HepG2 (cell line): ENCODE measurements at regions not wholly inside any gene's neighbourhood (a gene's known extent, or its start where the extent isn't known, plus 50 kb on each side); places are given as distances from the start of the nearest gene placed in this dataset.

Experiments
- ATAC-seq: fragments of 200-7000 bp; cut with Tn5 transposase; 3 replicates; pipeline ENCODE4 v1.9.1; 2020; ENCODE audit warnings: mild to moderate bottlenecking, moderate library complexity
- BruUV-seq: library from RNA; stranded (reverse); fragments of 400-500 nt; replicated peaks from 2 replicates; lab custom pipeline; 2021; lab: Mats Ljungman, UMichigan
- CTCF ChIA-PET: fragments of 300-600 bp; formaldehyde crosslinking; extraction: SDS; loops from one replicate; lab custom pipeline; 2021; ENCODE audit warnings: low total read pairs, inconsistent platforms, low intra/inter-chr PET ratio; lab: Yijun Ruan, JAX
- POLR2A ChIA-PET: fragments of 350-600 bp; sonication (Branson Sonifier 250); formaldehyde crosslinking; loops from one replicate; lab custom pipeline; 2020; ENCODE audit warnings: antibody characterized with exemption, inconsistent platforms; lab: Yijun Ruan, JAX
- DNase-seq: peaks from one replicate; pipeline ENCODE4 v3.0.0-alpha.2; 2015; ENCODE audit warnings: low spot score
- FAIRE-seq: peaks from 3 replicates; lab custom pipeline; 2011; peaks lifted over from hg19 to GRCh38; lab: Jason Lieb, UNC
- H2AFZ ChIP-seq: one replicate; pipeline ENCODE4 v1.6.1; 2011; ENCODE audit warnings: low read length, inconsistent platforms
- H3K27ac ChIP-seq: fragments of 300-600 bp; 3 replicates; pipeline ENCODE4 v1.8.0; 2011; ENCODE audit warnings: mixed run types, mild to moderate bottlenecking, mixed read lengths, low read length, inconsistent platforms; ENCODE audit not compliant: insufficient read depth; ENCODE audit errors: extremely low read length
- H3K27me3 ChIP-seq, 2 experiments: fragments of 200-600 bp in 1 of 2; 2 replicates in 1 of 2; 3 replicates in 1 of 2; pipeline versions ENCODE4 v1.6.0 to v1.8.0; 2011; ENCODE audit warnings: low read length in 2 of 2, mild to moderate bottlenecking in 2 of 2, moderate library complexity in 2 of 2, inconsistent platforms in 1 of 2; ENCODE audit not compliant: insufficient read depth in 2 of 2, control insufficient read depth in 1 of 2
- H3K36me3 ChIP-seq, 2 experiments: fragments of 200-600 bp in 1 of 2; replicated peaks in 1 of 2; 2 replicates in 1 of 2; 3 replicates in 1 of 2; pipeline versions ENCODE4 v1.5.1 to v1.8.0; 2011; ENCODE audit warnings: low read length in 2 of 2, inconsistent platforms in 1 of 2; ENCODE audit not compliant: insufficient read depth in 2 of 2, control insufficient read depth in 1 of 2
- H3K4me1 ChIP-seq: 2 replicates; pipeline ENCODE4 v1.5.1; 2012; ENCODE audit warnings: low read length, inconsistent platforms; ENCODE audit not compliant: insufficient read depth
- H3K4me2 ChIP-seq: 2 replicates; pipeline ENCODE4 v1.6.0; 2011; ENCODE audit warnings: low read depth, low read length, inconsistent platforms
- H3K4me3 ChIP-seq, 3 experiments: fragments of 200-600 bp in 1 of 3; sonication (generic), shearing (Covaris generic) in 1 of 3; replicated peaks in 1 of 3; 2 replicates each; pipeline ENCODE4 v1.5.1; 2011 to 2016; ENCODE audit warnings: low read length in 3 of 3, inconsistent platforms in 2 of 3, low read depth in 2 of 3, mild to moderate bottlenecking in 2 of 3, control low read depth in 1 of 3, mixed read lengths in 1 of 3; ENCODE audit not compliant: insufficient read depth in 1 of 3
- H3K79me2 ChIP-seq: one replicate; pipeline ENCODE4 v1.6.1; 2011; ENCODE audit warnings: low read length, inconsistent platforms; ENCODE audit not compliant: insufficient read depth
- H3K9ac ChIP-seq: 2 replicates; pipeline ENCODE4 v1.6.0; 2011; ENCODE audit warnings: mild to moderate bottlenecking, low read depth, low read length, inconsistent platforms; ENCODE audit not compliant: insufficient read depth
- H3K9me3 ChIP-seq: 2 replicates; pipeline ENCODE4 v1.5.1; 2012; ENCODE audit warnings: mild to moderate bottlenecking, low read length
- H4K20me1 ChIP-seq: 2 replicates; pipeline ENCODE4 v1.6.0; 2011; ENCODE audit warnings: inconsistent platforms, mild to moderate bottlenecking, low read length, moderate library complexity; ENCODE audit not compliant: insufficient read depth
- CEBPB ChIP-seq: IDR thresholded peaks from 2 replicates; pipeline ENCODE4 v1.6.1; 2011; ENCODE audit warnings: low read depth, low read length, improper control_type of control experiment, borderline replicate concordance
- DR1 ChIP-seq: sonication (generic); formaldehyde crosslinking; IDR thresholded peaks from 2 replicates; pipeline ENCODE4 v1.8.0; 2021; ENCODE audit warnings: mild to moderate bottlenecking, missing genetic modification reagents, inconsistent platforms
- FLYWCH1 ChIP-seq: sonication (generic); formaldehyde crosslinking; IDR thresholded peaks from 2 replicates; pipeline ENCODE4 v1.8.1; 2023; ENCODE audit warnings: mild to moderate bottlenecking, missing genetic modification reagents
- NBN ChIP-seq: fragments of 450-650 bp; conservative IDR thresholded peaks from 2 replicates; pipeline ENCODE4 v1.6.1; 2017
- NFE2 ChIP-seq: sonication (generic); formaldehyde crosslinking; IDR thresholded peaks from 2 replicates; pipeline ENCODE4 v1.4.0; 2020; ENCODE audit warnings: missing genetic modification reagents
- POLR2AphosphoS5 ChIP-seq: IDR thresholded peaks from 2 replicates; pipeline ENCODE4 v1.6.1; 2012; ENCODE audit warnings: low read depth, low read length
- THAP11 ChIP-seq: IDR thresholded peaks from 2 replicates; pipeline ENCODE4 v1.6.1; 2016; ENCODE audit warnings: missing biosample characterization, missing genetic modification reagents
- ZNF296 ChIP-seq: sonication (generic); formaldehyde crosslinking; conservative IDR thresholded peaks from 2 replicates; pipeline ENCODE4 v1.5.0; 2020; ENCODE audit warnings: mild to moderate bottlenecking, missing genetic modification reagents
- WGBS: methylation state at CpG from one replicate; pipeline ENCODE4 v1.1.6; 2017; ENCODE audit warnings: low lambda C conversion rate; 5-methylcytosine and 5-hydroxymethylcytosine counted together
- in situ Hi-C: cut with HindIII; loops from 2 replicates; pipeline ENCODE4 v1.10.0; 2017; ENCODE audit warnings: low pct_unique_long_range_greater_than_20kb; ENCODE audit not compliant: extremely low pct_ligation_motif_present
- intact Hi-C: fragments of 100-400 bp; cut with micrococcal nuclease; formaldehyde crosslinking; loops from one replicate; pipeline ENCODE4 v1.10.0; 2022; ENCODE audit not compliant: unreplicated experiment
- TF ChIP-seq, protein P1 (sequence below): sonication (generic); formaldehyde crosslinking; IDR thresholded peaks from 2 replicates; pipeline ENCODE4 v1.5.1; 2020; ENCODE audit warnings: mild to moderate bottlenecking, missing genetic modification reagents, borderline replicate concordance
- TF ChIP-seq, protein P2 (sequence below): IDR thresholded peaks from 2 replicates; pipeline ENCODE4 v1.6.1; 2016; ENCODE audit warnings: low read depth

DNA sequence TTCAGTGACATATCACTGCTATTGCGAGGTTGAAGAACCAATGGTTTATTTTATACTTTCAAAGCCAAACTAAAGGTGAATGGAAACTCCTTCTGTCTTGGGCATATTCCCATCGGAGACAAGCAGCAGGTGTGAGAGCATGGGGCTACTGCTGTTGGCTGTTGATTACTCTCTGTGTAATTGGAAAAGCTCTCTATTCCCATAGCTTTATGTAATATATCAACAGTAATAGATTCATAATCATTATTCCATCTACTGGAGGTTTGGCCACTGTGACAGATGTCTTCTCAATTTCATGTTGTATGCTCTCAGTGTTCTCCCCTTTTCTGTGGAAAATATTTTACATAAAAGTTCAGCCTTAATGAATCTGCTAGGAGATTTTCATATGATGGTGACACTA, 352.0 kb downstream of the BTG1 start:
- DNase-seq (no peak), FAIRE-seq (no peak)
- Histone ChIP-seq H2AFZ (no peak overlapping the region), H3K9ac (no peak overlapping the region), H3K27ac (no peak overlapping the region), H4K20me1 (no peaks in the 10 kb centered on the region), H3K9me3 (no peaks in the 10 kb centered on the region), H3K4me3 (no peak overlapping the region), H3K79me2 (no peaks in the 10 kb centered on the region)
- POLR2A ChIA-PET: no interaction called here
- intact Hi-C loops: no loop called here
- in situ Hi-C loops: no loop called here
- WGBS: 0% methylated on average over 2 of the region's 2 CpGs
- no TSS peak for BruUV-seq
- TF ChIP-seq ZNF296 (CRISPR knock-in tag) (no peak), THAP11 (CRISPR knock-in tag) (no peak), POLR2AphosphoS5 (no peak), DR1 (no peak), CEBPB (no peak), NBN (no peak), NFE2 (no peak), FLYWCH1 (CRISPR knock-in tag) (no peak)
- TF ChIP-seq, protein P1, sequence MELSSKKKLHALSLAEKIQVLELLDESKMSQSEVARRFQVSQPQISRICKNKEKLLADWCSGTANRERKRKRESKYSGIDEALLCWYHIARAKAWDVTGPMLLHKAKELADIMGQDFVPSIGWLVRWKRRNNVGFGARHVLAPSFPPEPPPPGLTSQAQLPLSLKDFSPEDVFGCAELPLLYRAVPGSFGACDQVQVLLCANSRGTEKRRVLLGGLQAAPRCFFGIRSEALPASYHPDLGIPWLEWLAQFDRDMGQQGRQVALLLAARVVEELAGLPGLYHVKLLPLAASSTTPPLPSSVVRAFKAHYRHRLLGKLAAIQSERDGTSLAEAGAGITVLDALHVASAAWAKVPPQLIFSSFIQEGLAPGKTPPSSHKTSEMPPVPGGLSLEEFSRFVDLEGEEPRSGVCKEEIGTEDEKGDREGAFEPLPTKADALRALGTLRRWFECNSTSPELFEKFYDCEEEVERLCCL: no peak
- TF ChIP-seq, protein P2, sequence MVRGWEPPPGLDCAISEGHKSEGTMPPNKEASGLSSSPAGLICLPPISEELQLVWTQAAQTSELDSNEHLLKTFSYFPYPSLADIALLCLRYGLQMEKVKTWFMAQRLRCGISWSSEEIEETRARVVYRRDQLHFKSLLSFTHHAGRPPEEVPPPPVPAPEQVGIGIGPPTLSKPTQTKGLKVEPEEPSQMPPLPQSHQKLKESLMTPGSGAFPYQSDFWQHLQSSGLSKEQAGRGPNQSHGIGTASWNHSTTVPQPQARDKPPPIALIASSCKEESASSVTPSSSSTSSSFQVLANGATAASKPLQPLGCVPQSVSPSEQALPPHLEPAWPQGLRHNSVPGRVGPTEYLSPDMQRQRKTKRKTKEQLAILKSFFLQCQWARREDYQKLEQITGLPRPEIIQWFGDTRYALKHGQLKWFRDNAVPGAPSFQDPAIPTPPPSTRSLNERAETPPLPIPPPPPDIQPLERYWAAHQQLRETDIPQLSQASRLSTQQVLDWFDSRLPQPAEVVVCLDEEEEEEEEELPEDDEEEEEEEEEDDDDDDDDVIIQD: no peak
- TF ChIP-seq, all 625 proteins: peak for 0
- CTCF ChIA-PET: no interaction called here
- Histone ChIP-seq H3K4me1 (no peaks in the 10 kb centered on the region), H3K36me3 (no peaks in the 10 kb centered on the region), H3K4me2 (no peak overlapping the region), H3K27me3 (no peaks in the 10 kb centered on the region)
- no peak for ATAC-seq
